ENCODE measurements at regions not wholly inside any gene's neighbourhood (a gene's known extent, or its start where the extent isn't known, plus 50 kb on each side); places are given as distances from the start of the nearest gene placed in this dataset.

DNA sequence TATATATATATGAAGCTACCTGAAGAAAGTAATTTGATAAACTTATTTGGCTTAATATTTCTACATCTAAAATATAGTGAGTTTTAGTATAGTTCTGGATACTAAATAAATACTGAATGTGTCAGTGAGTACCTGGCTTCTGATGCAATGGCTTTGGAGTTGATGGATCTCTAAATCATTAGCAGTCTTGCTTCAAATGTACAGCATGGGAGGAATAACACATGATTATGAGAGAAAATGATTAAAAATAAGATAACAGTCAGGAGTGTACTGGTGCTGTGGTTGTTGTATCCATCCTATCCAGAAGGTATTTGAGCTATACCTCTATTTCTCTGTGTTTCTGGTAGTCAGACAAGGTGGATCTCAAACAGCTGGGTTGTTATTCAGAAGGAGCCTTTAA lies 641.3 kb downstream of the TRAM1L1 start:
- DNase-seq (ENCODE audit: insufficient read length, low spot score): no peak
- FAIRE-seq: no peak
- TF ChIP-seq, protein P1, sequence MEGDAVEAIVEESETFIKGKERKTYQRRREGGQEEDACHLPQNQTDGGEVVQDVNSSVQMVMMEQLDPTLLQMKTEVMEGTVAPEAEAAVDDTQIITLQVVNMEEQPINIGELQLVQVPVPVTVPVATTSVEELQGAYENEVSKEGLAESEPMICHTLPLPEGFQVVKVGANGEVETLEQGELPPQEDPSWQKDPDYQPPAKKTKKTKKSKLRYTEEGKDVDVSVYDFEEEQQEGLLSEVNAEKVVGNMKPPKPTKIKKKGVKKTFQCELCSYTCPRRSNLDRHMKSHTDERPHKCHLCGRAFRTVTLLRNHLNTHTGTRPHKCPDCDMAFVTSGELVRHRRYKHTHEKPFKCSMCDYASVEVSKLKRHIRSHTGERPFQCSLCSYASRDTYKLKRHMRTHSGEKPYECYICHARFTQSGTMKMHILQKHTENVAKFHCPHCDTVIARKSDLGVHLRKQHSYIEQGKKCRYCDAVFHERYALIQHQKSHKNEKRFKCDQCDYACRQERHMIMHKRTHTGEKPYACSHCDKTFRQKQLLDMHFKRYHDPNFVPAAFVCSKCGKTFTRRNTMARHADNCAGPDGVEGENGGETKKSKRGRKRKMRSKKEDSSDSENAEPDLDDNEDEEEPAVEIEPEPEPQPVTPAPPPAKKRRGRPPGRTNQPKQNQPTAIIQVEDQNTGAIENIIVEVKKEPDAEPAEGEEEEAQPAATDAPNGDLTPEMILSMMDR (IDR thresholded peaks at IDR 0.05; ENCODE audit: insufficient read depth, missing control alignments): no peak

DNA sequence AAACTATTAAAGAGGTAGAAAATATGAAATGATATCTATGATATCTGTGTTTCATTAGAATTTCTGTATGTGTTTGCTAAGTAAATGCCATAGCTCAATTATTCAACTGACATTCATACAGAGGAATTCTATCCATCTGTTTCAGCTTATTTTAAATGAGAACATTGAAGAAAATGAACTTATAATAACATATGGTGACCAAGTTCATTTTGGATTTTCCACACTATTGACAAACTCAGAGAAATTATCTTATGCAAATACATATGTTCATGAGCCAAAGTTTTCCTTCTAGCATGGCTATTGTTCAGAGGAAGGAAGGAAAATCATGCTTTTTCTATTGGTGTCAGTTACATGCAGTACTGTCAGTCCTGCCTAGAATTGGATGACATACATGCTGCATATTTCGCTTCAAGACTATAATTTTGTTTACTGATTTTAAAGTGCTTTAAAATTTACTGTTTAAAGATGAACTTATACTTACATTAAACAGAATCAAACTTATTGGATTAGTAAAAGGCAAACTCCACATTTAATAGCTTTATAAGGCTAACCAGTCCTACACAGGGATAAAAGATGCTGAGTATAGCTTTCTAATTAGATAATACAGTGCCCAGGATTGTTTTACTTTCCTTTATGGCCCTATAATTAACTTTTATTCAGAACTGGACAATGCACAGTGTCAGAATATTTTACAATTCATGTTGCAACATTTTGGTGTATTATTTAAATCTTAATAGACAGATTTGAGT lies 646.2 kb downstream of the TRAM1L1 start:
- FAIRE-seq: peak; percentile 44
- DNase-seq (ENCODE audit: insufficient read length, low spot score): no peak
- TF ChIP-seq, protein P1 (IDR thresholded peaks at IDR 0.05; ENCODE audit: insufficient read depth, missing control alignments): no peak

DNA sequence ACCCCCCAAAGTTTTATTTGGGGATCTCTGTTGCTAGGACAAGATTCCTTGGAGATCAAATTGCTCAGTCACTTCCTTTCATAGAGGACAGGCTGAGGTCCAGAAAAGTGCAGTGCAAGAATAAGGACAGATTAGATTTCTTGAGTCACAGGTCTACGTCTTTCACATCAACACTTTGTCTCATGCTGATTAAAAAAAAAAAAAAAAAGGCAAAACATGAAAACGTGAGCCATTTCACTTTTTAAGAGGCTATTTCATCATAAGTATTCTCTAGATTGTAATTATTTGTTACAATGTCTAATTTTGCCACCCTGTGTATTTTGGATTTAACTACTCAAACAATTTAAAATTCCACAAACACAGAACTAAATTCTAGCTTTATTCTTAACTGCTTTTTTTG lies 647.0 kb downstream of the TRAM1L1 start:
- TF ChIP-seq, protein P1 (IDR thresholded peaks at IDR 0.05; ENCODE audit: insufficient read depth, missing control alignments): no peak
- FAIRE-seq (no peak), DNase-seq (ENCODE audit: insufficient read length, low spot score) (no peak)

DNA sequence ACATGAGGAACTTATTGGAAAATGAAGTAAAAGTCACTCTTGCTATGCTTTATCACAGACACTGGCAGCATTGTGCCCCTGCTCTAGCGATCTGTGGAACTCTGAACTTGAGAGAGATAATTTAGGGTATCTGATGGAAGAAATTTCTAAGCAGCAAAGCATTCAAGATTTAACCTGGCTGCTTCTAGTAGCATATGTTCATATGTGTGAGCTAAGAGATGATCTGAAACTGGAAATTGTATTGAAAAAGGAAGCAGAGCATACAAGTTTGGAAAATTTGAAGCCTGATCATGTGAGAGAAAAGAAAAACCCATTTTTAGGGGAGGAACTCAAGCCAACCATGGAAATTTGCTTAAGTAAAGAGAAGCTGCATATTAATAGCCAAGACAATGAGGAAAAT lies 657.7 kb downstream of the TRAM1L1 start:
- no peak for DNase-seq (ENCODE audit: insufficient read length, low spot score)
- no peak for FAIRE-seq
- TF ChIP-seq, protein P1 (IDR thresholded peaks at IDR 0.05; ENCODE audit: insufficient read depth, missing control alignments): no peak

DNA sequence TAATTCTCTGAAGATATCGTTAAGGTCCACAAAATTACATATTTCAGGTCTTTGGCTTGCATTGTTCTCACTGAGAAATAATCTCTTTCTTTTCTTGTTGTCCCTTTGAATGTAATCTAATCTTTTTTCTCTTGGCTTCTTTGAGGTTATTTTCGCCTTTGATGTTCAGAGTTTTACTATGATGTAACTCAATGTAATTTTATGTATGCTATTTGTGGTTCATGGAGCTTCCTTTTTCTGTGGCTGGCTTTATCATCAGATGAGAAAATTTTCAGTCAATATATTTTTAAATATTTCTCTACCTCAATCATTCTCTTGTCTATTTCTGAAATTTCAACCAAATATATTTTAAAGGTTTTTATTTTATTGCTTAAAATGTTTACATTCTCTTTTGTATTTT lies 672.2 kb downstream of the TRAM1L1 start:
- no peak for FAIRE-seq
- TF ChIP-seq, protein P1 (IDR thresholded peaks at IDR 0.05; ENCODE audit: insufficient read depth, missing control alignments): no peak
- no peak for DNase-seq (ENCODE audit: insufficient read length, low spot score)

DNA sequence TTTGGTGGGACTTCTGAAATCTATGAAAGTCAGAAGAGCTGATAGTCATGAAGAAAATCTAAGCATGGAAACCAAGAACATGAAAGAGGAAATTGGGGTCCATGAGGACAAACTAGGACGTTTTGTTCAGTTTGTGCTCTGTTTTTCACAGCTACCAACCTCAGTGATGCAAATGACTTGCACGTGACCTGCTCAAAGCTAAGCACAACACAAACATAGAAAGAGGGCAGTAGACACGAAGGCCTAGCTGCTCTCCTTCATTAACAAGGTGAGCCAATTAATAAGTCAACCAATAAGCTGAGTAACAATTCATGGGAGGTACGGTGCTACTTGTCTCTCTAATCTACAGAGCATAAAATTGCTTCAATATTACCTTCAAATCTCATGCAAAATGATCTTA lies 684.1 kb downstream of the TRAM1L1 start:
- DNase-seq (ENCODE audit: insufficient read length, low spot score) (no peak), FAIRE-seq (no peak)

DNA sequence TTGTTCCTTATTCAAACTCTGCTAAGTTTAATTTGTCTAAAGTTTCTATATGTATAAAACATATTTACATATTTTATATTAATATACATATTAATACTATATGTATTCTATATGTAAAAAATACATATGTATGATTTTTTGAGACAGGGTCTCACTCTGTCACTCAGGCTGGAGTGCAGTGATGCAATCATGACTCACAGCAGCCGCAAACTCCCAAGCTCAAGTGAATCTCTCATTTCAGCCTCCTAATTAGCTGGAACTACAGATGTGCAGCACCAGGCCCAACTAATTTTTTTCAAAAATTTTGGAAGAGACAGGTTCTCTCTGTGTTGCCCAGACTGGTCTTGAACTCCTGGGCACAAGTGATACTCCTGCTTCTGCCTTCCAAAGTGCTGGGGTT lies 684.9 kb downstream of the TRAM1L1 start:
- TF ChIP-seq, protein P1 (IDR thresholded peaks at IDR 0.05; ENCODE audit: insufficient read depth, missing control alignments): no peak
- DNase-seq (ENCODE audit: insufficient read length, low spot score): no peak
- FAIRE-seq: no peak

More for the DNA sequence above, 684.1 kb downstream of the TRAM1L1 start:
- TF ChIP-seq, protein P1 (IDR thresholded peaks at IDR 0.05; ENCODE audit: insufficient read depth, missing control alignments): no peak
